PFSK-1 (cell line): ENCODE measurements at regions not wholly inside any gene's neighbourhood (a gene's known extent, or its start where the extent isn't known, plus 50 kb on each side); places are given as distances from the start of the nearest gene placed in this dataset.

Experiments
- FOXP2 ChIP-seq: optimal IDR thresholded peaks from 2 replicates; pipeline ENCODE3; 2011; ENCODE audit warnings: borderline replicate concordance, control low read depth, inconsistent platforms; ENCODE audit not compliant: insufficient read depth; ENCODE audit errors: extremely low read length, extremely low read depth
- POLR2AphosphoS5 ChIP-seq: IDR thresholded peaks from 2 replicates; pipeline ENCODE4 v1.6.1; 2012; ENCODE audit warnings: low read depth, mild to moderate bottlenecking, control low read depth, low read length, moderate library complexity
- REST ChIP-seq, 2 experiments: IDR thresholded peaks; 2 replicates each; pipeline versions ENCODE4 v1.6.1 to v1.8.0; 2011 to 2012; ENCODE audit warnings: low read depth in 2 of 2, low read length in 2 of 2, control low read depth in 1 of 2, inconsistent platforms in 1 of 2, mild to moderate bottlenecking in 1 of 2, moderate library complexity in 1 of 2; ENCODE audit not compliant: insufficient read depth in 1 of 2
- SIN3A ChIP-seq: IDR thresholded peaks from 2 replicates; pipeline ENCODE4 v1.6.1; 2012; ENCODE audit warnings: mild to moderate bottlenecking, low read length, moderate library complexity, borderline replicate concordance; ENCODE audit not compliant: insufficient read depth
- TAF1 ChIP-seq: IDR thresholded peaks from 2 replicates; pipeline ENCODE4 v1.6.1; 2012; ENCODE audit warnings: low read length, control low read depth, borderline replicate concordance; ENCODE audit not compliant: insufficient read depth

GRCh38 chr3:4191971-4192370, 111.2 kb upstream of the SETMAR start:
- no peak for TF ChIP-seq POLR2AphosphoS5
- no peak for TF ChIP-seq SIN3A
- no peak for TF ChIP-seq REST (IDR thresholded peaks at IDR 0.05; ENCODE audit: insufficient read depth in 1 of 2, low read depth in 2 of 2, low read length in 2 of 2)
- no peak for TF ChIP-seq TAF1
- TF ChIP-seq FOXP2 = no peak
